Kidney epithelial cell (primary cell): ENCODE measurements at regions not wholly inside any gene's neighbourhood (a gene's known extent, or its start where the extent isn't known, plus 50 kb on each side); places are given as distances from the start of the nearest gene placed in this dataset.

Experiments used
- DNase-seq: peaks from one replicate; pipeline ENCODE4 v3.0.0-alpha.2; 2010; ENCODE audit warnings: low read depth
- H3K27me3 ChIP-seq: 2 replicates; pipeline ENCODE4 v1.6.0; 2011; ENCODE audit warnings: low read length; ENCODE audit not compliant: control insufficient read depth, insufficient read depth
- H3K36me3 ChIP-seq: 2 replicates; pipeline ENCODE4 v1.5.1; 2011; ENCODE audit warnings: low read length; ENCODE audit not compliant: control insufficient read depth, insufficient read depth
- H3K4me3 ChIP-seq: 2 replicates; pipeline ENCODE4 v1.5.1; 2011; ENCODE audit warnings: low read depth, mild to moderate bottlenecking, control low read depth, low read length
- CTCF ChIP-seq: IDR thresholded peaks from 2 replicates; pipeline ENCODE4 v1.5.1; 2011; ENCODE audit warnings: mild to moderate bottlenecking, moderate library complexity, low read length, control low read depth, inconsistent platforms; ENCODE audit not compliant: insufficient read depth, poor library complexity, severe bottlenecking

GRCh38 chr5:120848883-120849282 lies 384.8 kb downstream of the PRR16 start:
- no peak for TF ChIP-seq CTCF
- no peaks in the 10 kb centered on the region for H3K27me3 ChIP-seq
- DNase-seq = no peak
- H3K4me3 ChIP-seq = no peak overlapping the region
- no peaks in the 10 kb centered on the region for H3K36me3 ChIP-seq

DNA sequence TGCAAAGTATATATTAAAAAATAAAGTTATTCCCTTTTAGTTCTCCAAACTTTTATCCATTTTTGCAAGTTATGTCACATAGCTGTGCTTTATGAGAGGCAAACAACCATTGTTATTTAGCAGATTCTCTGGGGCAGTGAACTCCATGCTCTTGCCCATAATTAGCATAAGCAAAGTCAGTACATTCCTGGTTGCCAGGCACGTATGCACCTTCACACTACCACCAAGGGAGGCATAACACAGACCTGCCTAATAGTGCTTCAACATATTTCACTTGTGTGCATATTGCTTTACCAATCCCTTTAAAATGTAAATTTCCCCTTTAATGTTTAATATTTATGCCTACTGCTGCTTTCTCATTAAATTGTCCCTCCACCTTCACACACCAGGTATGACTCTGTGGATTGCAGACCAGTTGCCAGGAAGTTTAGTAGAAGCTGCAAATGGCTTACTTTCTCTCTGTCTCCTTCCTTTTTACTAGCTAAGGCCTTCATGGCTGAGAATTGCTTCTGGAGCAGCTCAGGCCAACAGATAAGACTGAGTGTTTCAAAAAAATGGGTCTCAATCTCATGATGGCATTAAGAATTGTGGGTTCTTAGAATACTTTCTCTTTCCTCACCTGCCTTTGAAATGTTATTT lies 388.2 kb downstream of the PRR16 start:
- Histone ChIP-seq H3K27me3 (no peaks in the 10 kb centered on the region), H3K36me3 (no peaks in the 10 kb centered on the region), H3K4me3 (no peak overlapping the region)
- no peak for DNase-seq
- no peak for TF ChIP-seq CTCF

- no peaks in the 10 kb centered on the region for H3K36me3 ChIP-seq
- no peak for TF ChIP-seq CTCF
- no peak for DNase-seq
- no peak overlapping the region for H3K4me3 ChIP-seq
- no peaks in the 10 kb centered on the region for H3K27me3 ChIP-seq
Observed at GRCh38 chr5:120866997-120867396, 402.9 kb downstream of the PRR16 start.

GRCh38 chr5:120869831-120870230 lies 405.7 kb downstream of the PRR16 start:
- H3K27me3 ChIP-seq = no peaks in the 10 kb centered on the region
- H3K4me3 ChIP-seq = no peak overlapping the region
- TF ChIP-seq CTCF = no peak
- no peaks in the 10 kb centered on the region for H3K36me3 ChIP-seq
- DNase-seq = no peak

GRCh38 chr5:120872297-120872696 lies 408.2 kb downstream of the PRR16 start:
- no peak for TF ChIP-seq CTCF
- no peak for DNase-seq
- H3K27me3 ChIP-seq = no peaks in the 10 kb centered on the region
- no peak overlapping the region for H3K4me3 ChIP-seq
- no peaks in the 10 kb centered on the region for H3K36me3 ChIP-seq

DNA sequence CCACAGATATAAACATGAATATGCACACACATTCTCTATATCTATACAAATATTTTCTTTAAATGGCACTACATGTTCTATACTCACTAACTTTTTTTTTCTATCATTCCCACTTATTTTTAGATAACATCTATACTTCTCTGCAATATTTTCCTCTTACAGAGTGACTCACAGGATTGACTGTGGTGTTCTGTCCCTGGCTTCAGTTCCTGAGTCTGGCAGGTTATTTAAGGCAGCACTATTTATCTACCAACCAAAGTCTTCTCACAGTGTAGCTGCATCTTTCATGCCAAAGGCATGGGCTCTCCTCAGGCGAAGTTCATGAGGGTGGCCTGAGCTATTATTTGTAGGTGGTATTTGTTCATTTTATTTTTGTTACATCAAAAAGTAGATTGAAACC lies 409.0 kb downstream of the PRR16 start:
- Histone ChIP-seq H3K36me3 (no peaks in the 10 kb centered on the region), H3K4me3 (no peak overlapping the region), H3K27me3 (no peaks in the 10 kb centered on the region)
- DNase-seq = no peak
- no peak for TF ChIP-seq CTCF
